ENCODE measurements at regions not wholly inside any gene's neighbourhood (a gene's known extent, or its start where the extent isn't known, plus 50 kb on each side); places are given as distances from the start of the nearest gene placed in this dataset.

- no peak for DNase-seq
These were observed 160.4 kb downstream of the SLIT2 start for GRCh38 chr4:20412072-20412471.

- DNase-seq, result no peak
These were observed 165.1 kb downstream of the SLIT2 start for GRCh38 chr4:20416800-20417199.

GRCh38 chr4:20418861-20419451 lies 167.3 kb downstream of the SLIT2 start:
- peak; percentile 87 for DNase-seq

- DNase-seq, result no peak
These were observed 169.4 kb downstream of the SLIT2 start for GRCh38 chr4:20420916-20421602.

GRCh38 chr4:20421603-20421985 lies 169.9 kb downstream of the SLIT2 start:
- DNase-seq, result no peak

- DNase-seq, result peak; percentile 75
These were observed 170.7 kb downstream of the SLIT2 start for GRCh38 chr4:20422398-20422797.

- DNase-seq, result no peak
These were observed 171.7 kb downstream of the SLIT2 start for GRCh38 chr4:20423420-20423819.

- no peak for DNase-seq
These were observed 174.3 kb downstream of the SLIT2 start for GRCh38 chr4:20426028-20426427.

- peak; percentile 33 for DNase-seq
These were observed 176.9 kb downstream of the SLIT2 start for GRCh38 chr4:20428436-20429160.

- no peak for DNase-seq
These were observed 178.7 kb downstream of the SLIT2 start for GRCh38 chr4:20430259-20430941.

GRCh38 chr4:20431543-20431951 lies 179.8 kb downstream of the SLIT2 start:
- DNase-seq, result no peak

- DNase-seq, result no peak
These were observed 180.4 kb downstream of the SLIT2 start for GRCh38 chr4:20432088-20432487.

GRCh38 chr4:20433097-20433705 lies 181.5 kb downstream of the SLIT2 start:
- no peak for DNase-seq

GRCh38 chr4:20440170-20440569 lies 188.5 kb downstream of the SLIT2 start:
- DNase-seq, result no peak

GRCh38 chr4:20443015-20443805 lies 191.5 kb downstream of the SLIT2 start:
- no peak for DNase-seq

GRCh38 chr4:20444599-20445337 lies 193.1 kb downstream of the SLIT2 start:
- DNase-seq, result no peak

- DNase-seq, result no peak
These were observed 194.4 kb downstream of the SLIT2 start for GRCh38 chr4:20445933-20446723.

GRCh38 chr4:20447103-20447502 lies 195.4 kb downstream of the SLIT2 start:
- DNase-seq, result no peak

GRCh38 chr4:20451986-20452385 lies 200.3 kb downstream of the SLIT2 start:
- DNase-seq, result no peak

- no peak for DNase-seq
These were observed 202.8 kb downstream of the SLIT2 start for GRCh38 chr4:20454515-20454914.

GRCh38 chr4:20456407-20456806 lies 204.7 kb downstream of the SLIT2 start:
- no peak for DNase-seq

Measured in hematopoietic multipotent progenitor cell treated with erythropoietin and hydrocortisone succinate and interleukin-3 and kit ligand, for 6 days (in vitro differentiated cells).